ENCODE measurements at regions not wholly inside any gene's neighbourhood (a gene's known extent, or its start where the extent isn't known, plus 50 kb on each side); places are given as distances from the start of the nearest gene placed in this dataset.

DNA sequence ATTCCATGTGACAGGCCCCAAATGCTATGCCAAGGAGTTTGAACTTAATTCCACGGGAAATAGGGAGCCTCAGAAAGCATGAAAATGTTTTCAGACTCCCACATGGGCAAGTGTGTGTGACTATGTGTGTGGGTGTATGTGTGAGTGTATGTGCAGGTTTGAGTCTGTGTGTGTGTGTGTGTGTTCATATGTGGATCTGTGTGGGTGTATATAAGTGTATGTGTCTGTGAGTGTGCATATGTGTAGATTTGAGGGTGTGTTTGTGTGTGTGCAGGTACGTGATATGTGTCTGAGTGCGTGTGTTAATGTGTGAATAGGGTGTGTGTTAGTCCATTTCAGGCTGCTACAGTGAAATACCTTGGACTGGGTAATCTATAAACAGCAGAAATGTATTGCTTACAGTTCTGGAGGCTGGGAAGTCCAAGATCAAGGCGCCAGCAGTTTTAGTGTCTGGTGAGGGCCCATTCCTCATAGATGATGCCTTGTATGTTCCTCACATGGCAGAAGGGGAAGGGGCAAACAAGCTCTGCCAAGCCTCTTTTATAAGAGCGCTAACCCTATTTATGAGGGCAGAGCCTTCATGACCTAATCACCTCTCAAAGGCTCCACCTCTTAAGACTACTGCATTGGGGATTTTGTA, 181.1 kb upstream of the TAB2 start:
- ATAC-seq (no peak), DNase-seq (ENCODE audit: extremely low read depth in 1 of 4, low spot score in 3 of 4) (no peak), FAIRE-seq (no peak)
- Histone ChIP-seq H3K79me2 (ENCODE audit: control insufficient read depth, insufficient read depth, low read length) (no peaks in the 10 kb centered on the region), H3K27me3 (ENCODE audit: control insufficient read depth in 2 of 2, insufficient read depth in 2 of 2, low read length in 2 of 2) (no peaks in the 10 kb centered on the region), H3K4me2 (ENCODE audit: insufficient read depth, low read length) (no peak overlapping the region), H3K4me3 (no peak overlapping the region), H2AFZ (ENCODE audit: low read depth, low read length) (no peak overlapping the region), H3K9ac (ENCODE audit: insufficient read depth in 1 of 2, low read depth in 2 of 2, low read length in 2 of 2) (no peak overlapping the region), H3K27ac (ENCODE audit: extremely low read depth, low read depth, low read length) (no peak overlapping the region), H3K9me1 (ENCODE audit: control insufficient read depth, insufficient read depth, low read length) (no peaks in the 10 kb centered on the region), H3K36me3 (ENCODE audit: control insufficient read depth, insufficient read depth, low read length) (no peaks in the 10 kb centered on the region), H3K4me1 (replicated peaks in 1 of 2; ENCODE audit: control insufficient read depth in 2 of 2, insufficient read depth in 2 of 2, low read length in 2 of 2) (peaks cover 18 to 49% of the 10 kb centered on the region in 2 experiments), H4K20me1 (replicated peaks; ENCODE audit: control insufficient read depth, insufficient read depth, low read length) (no peaks in the 10 kb centered on the region), H3K9me3 (replicated peaks; ENCODE audit: control insufficient read depth, insufficient read depth, low read depth, low read length) (no peaks in the 10 kb centered on the region)
- ChIA-PET CTCF (ENCODE audit: low intra/inter-chr PET ratio) (no interaction called here), POLR2A (no interaction called here)
- TF ChIP-seq, protein P1, sequence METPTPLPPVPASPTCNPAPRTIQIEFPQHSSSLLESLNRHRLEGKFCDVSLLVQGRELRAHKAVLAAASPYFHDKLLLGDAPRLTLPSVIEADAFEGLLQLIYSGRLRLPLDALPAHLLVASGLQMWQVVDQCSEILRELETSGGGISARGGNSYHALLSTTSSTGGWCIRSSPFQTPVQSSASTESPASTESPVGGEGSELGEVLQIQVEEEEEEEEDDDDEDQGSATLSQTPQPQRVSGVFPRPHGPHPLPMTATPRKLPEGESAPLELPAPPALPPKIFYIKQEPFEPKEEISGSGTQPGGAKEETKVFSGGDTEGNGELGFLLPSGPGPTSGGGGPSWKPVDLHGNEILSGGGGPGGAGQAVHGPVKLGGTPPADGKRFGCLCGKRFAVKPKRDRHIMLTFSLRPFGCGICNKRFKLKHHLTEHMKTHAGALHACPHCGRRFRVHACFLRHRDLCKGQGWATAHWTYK (CRISPR knock-in tag; IDR thresholded peaks at IDR 0.05), result no peak
- TF ChIP-seq ARHGAP35 (IDR thresholded peaks at IDR 0.05; ENCODE audit: partially characterized antibody) (peak; percentile 11), LARP7 (IDR thresholded peaks at IDR 0.05) (0 out of 2 replicates have a peak, but pooled peaks have one; percentile 30), NCOA1 (IDR thresholded peaks at IDR 0.05; ENCODE audit: low read depth) (no peak), ZNF212 (CRISPR knock-in tag; IDR thresholded peaks at IDR 0.05) (no peak), GATAD2A (IDR thresholded peaks at IDR 0.05) (no peak), XRCC3 (IDR thresholded peaks at IDR 0.05) (no peak), ARID1B (IDR thresholded peaks at IDR 0.05) (no peak), ZNF431 (CRISPR knock-in tag; IDR thresholded peaks at IDR 0.05) (no peak), POLR2B (IDR thresholded peaks at IDR 0.05; ENCODE audit: low read depth, partially characterized antibody) (no peak), EGR1 (conservative IDR thresholded peaks at IDR 0.05) (peak; percentile 24; the same call in 1 of the 2 replicates), HDAC1 (IDR thresholded peaks at IDR 0.05) (0 out of 4 replicates have a peak, but pooled peaks of 1 of the 2 experiments have one; percentile 18), ATF7 (IDR thresholded peaks at IDR 0.05) (no peak), SMARCB1 (IDR thresholded peaks at IDR 0.05; ENCODE audit: insufficient read length, low read depth) (no peak)
- TF ChIP-seq, protein P2, sequence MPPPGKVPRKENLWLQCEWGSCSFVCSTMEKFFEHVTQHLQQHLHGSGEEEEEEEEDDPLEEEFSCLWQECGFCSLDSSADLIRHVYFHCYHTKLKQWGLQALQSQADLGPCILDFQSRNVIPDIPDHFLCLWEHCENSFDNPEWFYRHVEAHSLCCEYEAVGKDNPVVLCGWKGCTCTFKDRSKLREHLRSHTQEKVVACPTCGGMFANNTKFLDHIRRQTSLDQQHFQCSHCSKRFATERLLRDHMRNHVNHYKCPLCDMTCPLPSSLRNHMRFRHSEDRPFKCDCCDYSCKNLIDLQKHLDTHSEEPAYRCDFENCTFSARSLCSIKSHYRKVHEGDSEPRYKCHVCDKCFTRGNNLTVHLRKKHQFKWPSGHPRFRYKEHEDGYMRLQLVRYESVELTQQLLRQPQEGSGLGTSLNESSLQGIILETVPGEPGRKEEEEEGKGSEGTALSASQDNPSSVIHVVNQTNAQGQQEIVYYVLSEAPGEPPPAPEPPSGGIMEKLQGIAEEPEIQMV (tag; conservative IDR thresholded peaks at IDR 0.05; ENCODE audit: low read depth), result no peak
- BruUV-seq (replicated peaks), result no TSS peak
- WGBS (ENCODE audit: insufficient coverage, low coverage, missing lambda C conversion rate), result 69% methylated on average over 5 of the region's 5 CpGs
- in situ Hi-C loops (cut with MboI) (no loop called here), intact Hi-C loops (cut with micrococcal nuclease) (no loop called here)
